MV-4-11 (cell line): ENCODE measurements at regions not wholly inside any gene's neighbourhood (a gene's known extent, or its start where the extent isn't known, plus 50 kb on each side); places are given as distances from the start of the nearest gene placed in this dataset.
"Not testable (repeated sequence)": the region's sequence is repeated elsewhere in the genome, so short reads cannot be mapped to it uniquely, and the experiment has no call there.

Experiments used
- DNase-seq: peaks from one replicate; lab custom pipeline; 2025; lab: John Stamatoyannopoulos, UW

DNA sequence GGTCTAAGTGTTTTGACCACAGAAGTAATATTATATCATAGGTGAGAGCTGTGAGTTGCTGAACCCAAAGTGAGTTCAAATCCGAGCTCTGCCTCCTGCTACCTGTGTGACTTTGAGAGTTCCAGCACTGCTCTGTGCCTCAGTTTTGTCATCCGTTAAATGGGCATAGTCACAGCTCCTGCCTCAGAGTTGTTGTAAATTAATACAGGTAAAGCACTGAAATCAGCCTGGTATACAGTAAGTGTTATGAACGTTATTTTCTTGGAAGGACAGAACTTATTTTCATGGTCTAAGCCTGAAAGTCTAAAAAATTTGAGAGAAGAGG lies 65.4 kb upstream of the ZNF195 start:
- not testable (repeated sequence) for DNase-seq

DNA sequence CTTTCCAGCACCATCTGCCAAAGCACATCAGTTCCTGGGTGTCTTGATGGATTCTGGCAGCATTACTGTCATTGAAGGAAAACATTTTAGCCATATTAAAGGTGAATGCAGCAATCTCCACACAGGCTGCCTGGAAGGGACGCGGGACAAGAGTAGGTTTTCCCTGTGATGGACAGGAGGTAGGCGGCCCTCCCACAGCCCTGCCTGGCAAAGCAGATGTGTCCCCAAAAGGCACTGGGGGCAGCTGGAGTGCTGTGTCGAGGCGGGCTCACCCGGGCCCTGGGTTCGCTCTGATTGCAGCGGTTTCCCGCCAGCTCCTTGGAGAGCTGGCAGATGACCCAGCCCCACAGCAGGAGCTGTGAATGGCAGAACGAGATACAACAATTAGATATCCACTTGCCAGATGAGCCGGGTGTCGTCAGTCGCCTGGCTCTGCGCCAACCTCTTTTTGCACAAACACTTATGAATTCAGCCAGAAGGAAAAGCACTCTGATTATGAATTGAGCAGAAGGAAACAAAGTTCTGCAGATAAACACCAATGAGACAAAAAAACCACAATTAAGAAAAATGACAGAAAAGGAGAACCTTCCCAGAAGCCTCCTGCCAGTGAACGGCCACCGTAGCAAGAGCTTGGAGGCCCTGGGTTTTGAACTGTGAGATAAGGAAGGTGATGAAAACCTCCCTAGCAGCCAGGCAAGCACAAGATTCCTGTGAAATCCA lies 64.9 kb upstream of the ZNF195 start:
- DNase-seq: peak; percentile 13

DNA sequence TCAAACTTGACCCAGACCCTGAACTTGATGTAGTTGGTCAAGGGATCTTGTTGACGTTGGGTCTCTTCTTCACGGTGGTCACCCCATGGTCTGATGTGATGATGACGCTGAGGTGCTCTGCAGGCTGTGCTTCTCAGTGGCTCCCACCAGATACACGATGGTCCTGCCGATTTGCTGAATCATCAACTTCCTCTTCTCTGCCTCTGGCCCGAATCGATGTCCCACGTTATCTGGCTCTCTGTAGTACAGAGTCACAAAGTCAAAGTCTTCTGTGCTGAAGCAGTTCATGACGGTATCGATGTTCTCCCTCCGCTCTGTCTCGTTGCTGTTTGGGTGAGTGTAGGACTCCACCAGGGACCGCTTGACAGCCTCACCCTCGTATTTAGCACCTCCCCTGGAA lies 58.5 kb upstream of the ZNF195 start:
- DNase-seq: not testable (repeated sequence)

DNA sequence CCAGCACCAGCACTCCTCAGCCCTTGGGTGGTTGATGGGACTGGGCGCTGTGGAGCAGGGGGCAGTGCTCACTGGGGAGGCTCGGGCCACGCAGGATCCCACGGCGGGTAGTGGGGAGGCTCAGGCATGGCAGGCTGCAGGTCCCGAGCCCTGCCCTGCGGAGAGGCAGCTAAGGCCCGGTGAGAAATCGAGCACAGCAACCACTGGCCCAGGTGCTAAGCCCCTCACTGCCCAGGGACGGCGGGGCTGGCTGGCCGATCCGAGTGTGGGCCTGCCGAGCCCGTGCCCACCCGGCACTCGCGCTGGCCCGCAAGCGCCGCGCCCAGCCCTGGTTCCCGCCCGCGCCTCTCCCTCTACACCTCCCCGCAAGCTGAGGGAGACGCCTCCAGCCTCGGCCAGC lies 56.0 kb upstream of the ZNF195 start:
- DNase-seq: no peak

DNA sequence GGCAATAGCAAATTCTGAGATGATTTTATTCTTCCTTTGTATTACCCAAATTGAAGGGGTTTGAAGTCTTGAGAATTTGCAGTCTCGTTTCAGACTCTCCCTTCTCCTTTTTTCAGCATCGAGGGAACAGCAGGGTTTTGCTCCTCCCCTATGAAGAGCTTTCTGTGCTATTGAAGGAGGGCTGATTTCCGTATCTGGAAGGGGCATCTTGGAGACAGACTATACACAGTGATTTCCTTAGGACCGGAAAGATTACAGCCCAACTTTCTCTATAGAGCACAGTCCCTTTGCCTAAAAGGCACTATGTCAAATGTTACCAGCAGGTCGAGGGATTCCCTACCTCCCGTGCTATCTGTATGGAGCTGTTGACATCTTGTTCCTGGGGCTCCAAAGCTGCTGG lies 50.2 kb upstream of the ZNF195 start:
- DNase-seq: not testable (repeated sequence)
